ENCODE measurements at regions not wholly inside any gene's neighbourhood (a gene's known extent, or its start where the extent isn't known, plus 50 kb on each side); places are given as distances from the start of the nearest gene placed in this dataset.

DNA sequence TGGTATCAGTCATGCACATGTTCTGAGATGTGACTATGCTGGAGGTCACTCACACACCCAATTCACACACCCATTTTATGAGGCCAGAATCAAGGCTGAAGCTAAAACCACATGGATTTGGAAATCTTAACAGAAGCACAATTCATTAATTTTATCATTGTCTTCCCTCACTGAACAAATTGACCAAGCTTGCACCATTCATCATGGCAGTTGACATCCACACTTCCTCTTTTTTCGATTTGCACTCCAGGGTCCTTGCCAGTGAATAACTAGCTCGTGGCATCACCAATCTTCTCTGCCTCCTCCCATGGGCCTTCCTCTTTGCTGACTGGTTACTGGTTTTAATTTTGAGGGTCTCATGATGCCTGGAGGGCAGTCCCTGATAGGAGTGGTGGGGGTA is 123.0 kb upstream of the ASIC2 start:
- DNase-seq, result no peak

DNA sequence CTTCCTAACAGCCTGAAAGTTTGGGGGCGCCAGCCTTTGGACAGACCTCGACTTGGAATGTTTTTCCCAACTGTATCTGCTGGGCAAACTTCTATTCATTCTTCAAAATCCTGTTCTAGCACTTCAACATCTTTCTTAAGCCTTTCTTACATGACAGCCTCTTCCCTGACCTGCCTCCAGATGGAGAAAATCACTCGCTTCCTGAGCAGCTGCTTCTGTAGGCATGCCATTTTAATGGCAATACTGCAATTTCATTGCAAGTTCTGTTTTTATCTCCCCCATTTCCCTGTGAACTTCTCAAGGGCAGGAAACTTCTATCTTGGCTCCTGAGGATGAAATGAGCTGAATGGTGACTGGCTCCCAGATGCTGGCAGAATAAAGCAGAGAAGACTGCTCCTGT is 128.8 kb upstream of the ASIC2 start:
- DNase-seq, result no peak

DNA sequence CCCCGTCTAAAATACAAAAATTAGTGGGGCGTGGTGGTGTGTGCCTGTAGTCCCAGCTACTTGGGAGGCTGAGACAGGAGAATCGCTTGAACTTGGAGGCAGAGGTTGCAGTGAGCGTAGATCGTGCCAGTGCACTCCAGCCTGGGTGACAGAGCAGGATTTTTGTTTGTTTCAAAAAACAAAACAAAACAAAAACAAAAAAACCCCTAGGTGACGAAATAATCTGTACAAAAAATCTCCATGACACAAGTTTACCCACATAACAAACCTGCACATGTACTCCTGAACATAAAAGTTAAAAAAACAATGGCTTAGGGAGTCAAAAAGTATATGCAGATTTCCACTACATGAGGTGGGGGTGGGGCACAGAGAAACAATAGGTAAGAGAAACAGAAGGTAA is 140.5 kb upstream of the ASIC2 start:
- DNase-seq, result no peak

DNA sequence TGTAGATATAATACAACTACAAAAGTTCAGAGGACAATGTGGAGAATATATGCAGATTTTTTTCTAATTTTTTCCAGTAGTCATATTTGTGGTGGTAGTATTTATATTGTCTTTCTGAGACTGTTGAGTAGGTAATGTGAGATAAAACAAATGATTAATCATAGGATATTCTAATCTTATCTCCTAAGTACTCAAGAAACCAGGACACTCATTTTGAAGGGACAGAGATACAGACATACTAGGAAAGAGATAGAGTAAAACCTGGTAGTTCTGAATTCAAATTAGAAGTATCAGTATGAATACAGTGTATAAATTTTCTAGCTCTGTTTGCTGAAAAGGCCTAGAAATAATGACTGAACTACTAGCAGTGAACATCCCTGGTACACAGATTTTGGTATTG is 141.7 kb upstream of the ASIC2 start:
- no peak for DNase-seq

DNA sequence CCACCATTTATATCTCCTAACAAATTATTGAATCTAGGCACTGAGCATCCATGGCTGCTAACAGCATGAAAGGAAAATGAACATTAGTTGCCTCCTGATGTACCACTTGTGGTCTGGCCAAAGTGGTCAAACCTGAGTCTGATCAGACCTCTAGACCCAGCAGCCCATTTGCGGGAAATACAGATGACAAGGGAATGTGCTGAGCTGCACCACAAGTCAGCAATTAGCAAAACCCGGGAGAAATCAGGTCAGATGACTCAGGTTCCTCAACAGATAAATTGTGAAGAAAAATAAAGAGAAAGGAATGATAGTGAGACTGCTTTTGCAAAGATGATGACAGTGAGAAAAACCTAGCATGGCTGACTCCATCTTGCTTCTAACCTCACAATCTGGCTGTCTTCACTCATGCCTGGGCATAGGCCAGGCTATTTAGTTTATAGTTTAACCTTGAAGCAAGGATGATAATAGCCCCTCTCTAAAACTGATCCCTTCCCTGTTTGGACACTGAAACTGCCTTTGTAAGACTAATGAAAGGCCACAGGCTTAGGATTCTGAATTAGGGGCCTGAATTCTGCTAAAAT is 142.7 kb upstream of the ASIC2 start:
- no peak for DNase-seq

DNA sequence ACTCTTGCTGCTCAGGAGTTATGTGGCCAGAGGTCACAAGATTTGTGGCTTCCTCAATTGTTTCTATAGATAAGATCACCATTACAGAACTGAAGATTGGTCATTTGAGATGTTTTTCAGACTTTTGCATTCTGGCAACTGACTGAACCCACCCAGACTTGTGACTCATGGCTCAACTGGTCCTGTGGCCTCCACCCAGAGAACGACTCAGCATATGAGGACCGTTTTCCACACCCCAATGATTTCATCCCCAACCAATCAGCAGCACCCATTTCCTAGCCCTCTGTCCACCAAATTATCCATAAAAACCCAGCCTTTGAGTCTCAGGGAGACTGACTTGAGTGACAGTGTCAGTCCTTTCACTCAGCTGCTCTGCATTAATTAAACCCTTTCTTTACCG is 143.2 kb upstream of the ASIC2 start:
- DNase-seq, result no peak

DNA sequence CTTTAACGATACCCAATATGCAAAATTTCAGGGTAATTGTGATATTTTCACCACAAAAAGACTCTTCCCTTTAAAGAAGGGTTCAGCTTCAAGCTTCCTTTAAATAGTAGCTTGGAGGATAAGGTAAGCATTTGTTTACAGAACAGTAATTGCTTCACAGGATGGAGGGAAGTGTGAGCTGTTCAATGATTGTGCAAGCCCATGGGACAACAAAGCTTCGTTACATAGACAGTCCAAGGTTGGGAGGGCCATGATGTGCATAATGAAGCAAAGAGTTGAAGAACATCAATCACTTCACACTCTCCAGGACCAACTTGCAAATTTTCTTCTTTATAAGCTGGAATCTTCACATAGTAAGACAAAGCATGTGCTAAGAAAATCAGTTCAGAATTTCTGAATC is 145.0 kb upstream of the ASIC2 start:
- DNase-seq, result no peak

DNA sequence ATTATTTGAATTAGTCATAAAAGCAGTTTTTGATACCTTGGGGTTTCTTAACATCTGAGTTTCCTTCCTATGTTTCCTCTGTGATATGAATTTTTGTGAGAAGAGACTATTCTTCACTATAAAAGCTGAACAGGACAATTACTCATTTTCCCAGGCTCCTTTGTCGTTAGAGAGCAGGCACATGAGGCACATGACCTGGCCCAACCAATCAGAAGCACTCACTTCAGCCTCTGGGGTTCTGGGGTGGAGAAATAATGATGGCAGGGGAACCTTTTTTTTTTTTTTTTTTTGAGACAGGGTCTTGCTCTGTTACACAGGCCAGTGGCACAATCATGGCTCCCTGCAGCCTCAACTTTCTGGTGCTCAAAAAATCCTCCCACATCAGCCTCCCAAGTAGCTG is 145.5 kb upstream of the ASIC2 start:
- no peak for DNase-seq

DNA sequence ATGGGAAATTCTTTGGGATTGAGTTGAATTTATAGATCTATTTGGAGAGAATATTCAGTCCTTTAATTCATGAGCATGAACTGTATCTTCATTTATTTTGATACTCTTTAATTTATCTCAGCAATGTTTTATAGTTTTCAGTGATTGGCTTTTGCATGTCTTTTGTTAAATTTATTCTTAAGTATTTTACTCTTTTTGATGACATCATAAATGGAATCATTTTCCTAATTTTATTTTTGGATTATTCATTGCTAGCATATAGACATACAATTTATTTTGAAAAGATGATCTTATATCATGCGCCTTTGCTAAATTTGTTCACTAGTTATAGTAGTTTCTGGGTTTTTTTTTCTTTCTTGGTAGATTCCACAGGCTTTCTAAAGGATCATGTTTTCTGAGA is 149.2 kb upstream of the ASIC2 start:
- DNase-seq, result no peak

DNA sequence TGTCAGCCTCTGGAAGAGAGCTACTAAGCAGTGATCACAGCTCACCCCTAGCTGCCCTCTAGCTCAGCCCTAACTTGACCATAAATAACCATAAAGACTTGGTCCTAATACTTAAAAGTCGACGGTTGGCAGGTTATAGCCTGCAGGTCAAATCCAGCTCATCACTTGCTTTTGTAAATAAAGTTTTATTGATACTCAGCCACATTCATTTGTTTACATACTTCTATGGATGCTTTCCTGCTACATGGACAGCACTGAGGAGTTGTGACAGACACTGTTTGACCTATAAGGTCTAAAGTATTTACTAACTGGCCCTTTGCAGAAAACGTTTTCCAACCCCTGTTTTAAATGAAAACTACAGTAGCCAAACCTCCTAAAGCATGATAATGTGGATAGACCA is 151.6 kb upstream of the ASIC2 start:
- no peak for DNase-seq

DNA sequence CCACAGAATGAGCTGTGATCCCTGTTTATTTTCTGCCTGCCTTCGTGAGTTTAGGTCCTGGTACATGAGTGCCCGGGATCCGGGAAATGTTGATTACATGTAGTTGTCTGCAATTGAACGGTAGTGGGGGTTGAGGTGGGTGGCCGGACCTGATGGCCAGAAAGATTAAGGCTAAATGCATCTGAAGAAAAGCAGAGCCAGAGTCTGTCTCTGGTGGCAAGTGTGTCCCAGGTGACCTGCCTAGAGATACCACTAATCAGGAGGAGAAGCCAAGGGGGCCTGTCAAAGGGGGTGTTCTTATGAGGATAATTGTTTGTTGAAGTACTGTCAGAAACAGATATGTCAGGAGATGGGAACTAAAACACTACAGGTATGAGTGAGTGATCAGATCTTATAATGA is 154.0 kb upstream of the ASIC2 start:
- DNase-seq, result no peak

DNA sequence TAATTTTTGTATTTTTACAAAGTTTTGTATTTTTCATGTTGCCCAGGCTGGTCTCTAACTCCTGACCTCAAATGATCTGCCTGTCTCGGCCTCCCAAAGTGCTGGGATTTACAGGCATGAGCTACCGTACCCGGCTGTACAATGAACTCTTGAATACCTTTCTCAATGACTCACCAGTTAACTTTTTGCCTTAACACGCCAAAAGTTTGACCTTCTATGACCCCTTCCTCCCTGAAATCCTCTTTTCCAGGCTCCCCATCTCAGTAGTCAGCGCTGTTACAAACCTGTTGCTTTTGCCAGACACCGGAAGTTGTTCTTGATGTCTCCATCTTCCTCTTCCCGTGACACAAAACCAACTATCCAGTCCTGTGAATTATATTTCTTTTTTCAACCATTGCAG is 158.1 kb upstream of the ASIC2 start:
- no peak for DNase-seq

DNA sequence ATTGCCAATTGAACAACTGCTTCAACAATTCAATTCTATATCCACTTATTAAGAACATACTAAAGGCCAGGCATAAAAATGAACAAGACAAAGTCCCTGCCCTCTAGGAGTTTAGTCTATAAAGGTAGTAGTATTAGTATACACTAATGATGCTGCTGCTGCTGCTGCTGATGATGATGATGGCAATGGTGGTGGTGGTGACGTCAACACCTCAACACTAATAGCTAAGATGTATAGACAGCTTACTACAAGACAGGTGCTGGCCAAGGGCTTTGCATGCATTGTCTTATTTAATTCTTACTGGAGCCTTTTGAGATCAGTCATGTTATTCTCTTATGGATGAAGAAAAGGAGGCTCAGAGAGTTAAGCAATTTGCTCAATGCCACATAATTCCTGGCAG is 164.4 kb upstream of the ASIC2 start:
- DNase-seq, result no peak

DNA sequence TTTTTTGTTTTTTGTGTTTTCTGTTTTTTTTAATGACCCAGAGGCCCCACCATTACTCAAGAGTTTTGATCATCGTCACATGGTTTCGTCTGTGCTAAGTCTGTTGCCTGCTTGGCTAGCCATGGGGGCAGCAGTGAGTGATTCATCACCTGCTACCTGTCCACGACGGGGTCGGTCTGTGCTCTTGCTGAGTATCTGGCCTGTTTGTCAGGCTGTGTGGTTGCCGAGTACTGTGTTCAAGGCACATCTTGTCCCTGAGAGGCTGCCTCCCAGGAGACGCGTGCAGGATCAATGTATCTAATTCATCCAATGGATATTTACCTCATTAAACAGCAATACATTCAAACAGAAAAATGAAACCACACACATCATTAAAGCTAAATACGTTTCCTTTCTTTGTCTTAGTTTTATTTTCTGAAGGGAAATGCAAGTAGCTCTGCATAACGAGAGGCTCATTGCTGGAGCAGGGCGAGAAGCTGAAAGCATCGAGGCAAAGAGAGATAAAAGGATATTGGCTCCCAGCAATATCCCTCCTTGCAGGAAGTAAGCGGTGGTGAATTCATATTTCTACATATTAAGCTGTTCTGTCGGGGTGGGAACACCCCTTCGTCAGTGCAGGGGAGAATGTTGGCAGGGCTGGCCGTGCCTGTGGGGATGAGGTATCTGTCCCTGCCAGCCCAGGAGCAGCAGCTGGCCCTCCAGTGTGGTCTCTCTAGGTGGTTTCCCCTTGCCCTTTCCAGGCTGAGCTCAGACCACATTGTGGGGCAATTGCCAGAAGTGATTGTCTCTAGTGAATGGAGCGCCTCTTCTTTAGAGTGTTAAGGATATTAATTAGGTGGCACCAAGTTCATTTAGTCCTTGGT is 166.2 kb upstream of the ASIC2 start:
- no peak for DNase-seq

DNA sequence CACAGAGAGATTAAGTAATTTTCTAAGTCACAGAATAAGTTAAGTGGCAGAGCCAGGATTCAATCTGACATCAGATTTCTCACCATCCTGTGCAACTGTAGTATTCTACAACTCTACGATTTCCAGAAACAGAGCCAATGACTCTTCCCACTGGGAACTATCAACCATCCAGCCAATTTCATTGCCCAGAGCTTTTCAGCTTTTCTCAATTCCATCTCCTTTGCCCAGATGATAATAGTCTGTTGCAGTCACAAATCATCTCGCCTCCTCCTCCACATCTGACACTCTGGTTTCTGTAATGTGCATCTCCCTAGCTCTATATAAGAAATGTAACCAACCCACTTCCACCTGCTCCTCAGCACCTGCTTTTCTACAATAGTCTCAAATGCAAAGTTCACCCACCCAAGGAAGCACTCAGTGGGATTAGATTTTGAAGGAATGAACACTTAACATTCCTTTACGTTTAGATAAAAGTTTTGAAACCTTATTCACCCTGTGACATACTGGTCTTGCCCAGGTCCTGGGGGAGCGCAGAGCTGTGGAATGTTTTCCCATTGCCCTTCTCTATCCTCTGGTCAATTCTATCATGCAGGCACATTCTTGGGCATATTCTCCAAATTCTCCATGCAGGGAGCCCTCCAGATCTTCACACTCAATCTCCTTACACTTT is 167.8 kb upstream of the ASIC2 start:
- no peak for DNase-seq

DNA sequence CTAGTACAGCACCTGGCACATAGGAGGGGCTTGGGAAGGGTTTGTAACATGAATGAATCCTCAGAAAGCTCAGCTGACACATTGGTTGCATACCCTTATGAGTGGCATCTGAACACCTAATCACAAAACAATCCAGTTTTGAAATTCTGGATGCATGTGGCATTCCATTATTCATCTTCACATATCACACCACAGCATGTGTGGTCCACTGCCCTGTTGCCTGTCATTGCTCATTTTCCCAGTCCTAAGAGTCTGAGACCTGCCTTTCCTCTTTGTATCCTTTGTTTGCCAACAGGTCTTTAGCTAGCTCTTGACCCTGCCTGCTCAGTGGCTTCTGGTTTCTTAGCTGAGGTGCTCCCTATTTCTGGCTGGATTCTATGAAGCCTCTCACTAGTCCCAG is 170.8 kb upstream of the ASIC2 start:
- no peak for DNase-seq

DNA sequence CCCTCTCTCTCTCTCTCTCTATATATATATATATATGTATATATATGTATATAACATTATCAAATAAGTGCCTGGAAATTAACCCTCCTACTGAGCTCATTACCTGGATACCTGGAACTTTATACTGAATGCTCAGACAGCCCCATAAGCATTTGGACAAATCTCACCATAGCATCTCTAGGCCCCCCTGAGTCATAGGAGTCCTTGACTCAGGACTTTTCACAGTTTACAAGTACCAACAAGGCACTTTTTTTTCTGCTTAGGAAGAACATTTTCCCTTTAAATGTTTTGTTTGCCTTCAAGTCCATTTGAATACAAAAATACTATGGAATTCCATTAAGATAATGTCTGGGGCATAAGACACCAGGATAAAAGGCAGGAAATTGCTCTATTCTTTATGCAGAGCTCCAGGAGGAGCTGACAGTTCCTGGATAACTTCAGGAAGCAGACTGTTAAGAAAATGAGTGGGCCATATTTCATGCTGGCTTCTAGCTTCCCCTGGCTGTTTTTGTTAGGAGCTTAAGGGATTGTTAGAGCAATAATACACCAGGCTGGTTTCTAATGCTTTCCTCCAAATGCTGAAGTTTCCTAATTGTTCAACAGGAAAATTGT is 171.7 kb upstream of the ASIC2 start:
- no peak for DNase-seq

DNA sequence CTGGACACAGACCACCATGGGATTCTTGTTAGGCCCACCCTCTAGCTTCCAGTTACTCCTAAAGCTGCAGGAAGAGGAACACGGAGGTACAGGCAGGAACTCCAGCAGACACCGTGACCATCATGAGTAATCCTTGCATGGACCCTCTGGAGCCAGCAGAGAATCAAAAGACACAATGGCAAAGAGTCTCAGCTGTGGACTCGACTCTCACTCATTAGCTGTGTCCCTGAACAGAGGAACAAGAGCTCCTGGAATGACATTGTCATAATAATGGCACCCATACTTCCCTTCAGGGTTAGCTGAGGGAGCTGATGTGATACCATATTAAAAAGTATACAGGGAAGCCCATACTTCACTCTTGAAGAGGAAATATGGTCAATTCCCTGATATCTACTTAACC is 176.3 kb upstream of the ASIC2 start:
- no peak for DNase-seq

DNA sequence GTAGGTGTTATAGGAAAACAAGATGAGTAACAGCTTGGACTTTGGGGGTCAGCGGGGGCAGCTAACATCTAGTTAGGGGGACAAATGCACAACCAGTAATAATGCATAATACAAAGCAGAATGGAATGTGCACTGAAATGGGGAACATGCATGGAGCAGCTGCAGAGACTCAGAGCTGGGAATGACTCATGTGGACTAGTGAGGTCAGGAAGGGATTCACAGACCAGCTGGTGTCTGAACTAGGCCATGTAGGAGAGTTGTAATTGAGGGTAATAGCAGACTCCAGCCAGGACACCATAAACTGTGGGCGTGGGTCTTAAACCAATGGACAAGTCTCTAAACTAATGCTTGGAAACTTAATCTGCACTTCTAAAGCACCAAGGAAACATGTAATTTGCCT is 176.8 kb upstream of the ASIC2 start:
- DNase-seq, result no peak

DNA sequence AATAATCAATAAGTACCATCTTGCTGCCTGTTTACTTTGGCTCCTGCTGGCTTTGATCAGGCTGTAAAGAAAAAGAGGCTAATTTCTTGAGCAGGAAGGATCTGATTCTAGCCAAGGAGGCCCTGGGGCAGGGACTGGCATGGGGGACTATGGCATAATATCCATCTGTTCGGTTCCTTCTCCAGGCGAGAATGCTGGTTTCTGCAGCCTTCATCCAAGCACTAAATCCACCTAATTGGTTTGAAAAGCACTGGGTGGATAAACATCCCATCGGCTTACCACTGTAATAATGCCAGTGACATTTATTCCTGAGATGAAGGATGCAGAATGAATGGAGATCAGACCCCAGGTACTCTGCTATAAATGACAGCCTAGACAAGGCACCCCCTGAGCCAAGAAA is 180.0 kb upstream of the ASIC2 start:
- DNase-seq, result no peak

DNA sequence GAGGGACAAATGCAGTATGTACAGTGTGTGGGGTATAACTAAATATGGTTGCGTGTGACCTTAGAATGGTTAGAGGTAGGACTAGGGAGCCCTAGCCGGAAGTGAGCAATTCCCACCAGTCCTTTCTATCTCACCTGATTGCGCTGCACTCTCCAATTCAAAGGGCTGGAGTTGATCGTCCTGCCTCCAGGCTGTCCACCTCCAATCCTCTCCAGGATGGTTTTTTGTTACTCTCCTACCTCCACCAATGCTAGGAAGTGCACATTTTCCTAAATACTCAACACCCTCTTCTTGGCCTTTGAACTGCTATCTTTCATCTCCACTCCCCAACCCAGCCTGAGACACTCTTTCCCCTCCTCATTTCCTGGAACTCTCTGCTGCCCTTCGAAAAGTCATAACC is 181.7 kb upstream of the ASIC2 start:
- no peak for DNase-seq

DNA sequence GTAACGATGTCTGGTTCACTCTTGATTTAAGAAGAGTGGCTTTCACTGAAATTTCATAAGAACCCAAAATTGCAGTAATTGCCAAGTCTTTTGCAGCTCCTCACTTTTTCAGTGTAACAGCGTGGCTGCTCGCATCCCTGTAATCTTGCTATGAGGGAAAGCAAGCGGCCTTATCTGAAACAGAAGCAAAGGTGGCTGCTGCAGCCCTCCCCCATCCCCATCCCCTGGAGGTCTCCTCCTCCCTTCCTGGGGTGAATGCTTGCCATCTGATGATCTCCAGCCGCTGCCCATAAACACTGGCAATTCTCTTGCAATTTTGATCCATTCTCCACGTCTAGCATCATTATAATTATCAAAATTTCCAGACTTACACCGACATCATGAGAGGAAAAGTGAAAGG is 182.5 kb upstream of the ASIC2 start:
- DNase-seq, result no peak

DNA sequence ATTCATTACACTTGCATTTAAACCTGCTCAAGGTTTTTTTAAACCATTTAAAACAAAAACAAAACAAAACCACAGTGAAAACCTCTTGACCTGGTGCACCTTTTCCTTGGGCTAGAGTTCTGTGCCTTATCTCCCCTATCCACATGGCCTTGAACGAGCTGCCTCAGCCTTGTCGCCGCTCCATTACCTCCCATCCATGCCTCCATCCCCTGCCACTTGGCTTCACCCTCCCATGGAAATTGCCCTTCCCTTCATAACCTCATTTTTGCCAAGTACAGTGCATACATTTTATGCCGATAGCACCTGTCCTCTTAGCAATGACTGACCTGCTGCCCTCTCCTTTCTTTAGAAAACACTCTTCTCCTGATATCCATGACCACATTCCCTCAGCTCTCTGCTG is 188.6 kb upstream of the ASIC2 start:
- DNase-seq, result no peak

DNA sequence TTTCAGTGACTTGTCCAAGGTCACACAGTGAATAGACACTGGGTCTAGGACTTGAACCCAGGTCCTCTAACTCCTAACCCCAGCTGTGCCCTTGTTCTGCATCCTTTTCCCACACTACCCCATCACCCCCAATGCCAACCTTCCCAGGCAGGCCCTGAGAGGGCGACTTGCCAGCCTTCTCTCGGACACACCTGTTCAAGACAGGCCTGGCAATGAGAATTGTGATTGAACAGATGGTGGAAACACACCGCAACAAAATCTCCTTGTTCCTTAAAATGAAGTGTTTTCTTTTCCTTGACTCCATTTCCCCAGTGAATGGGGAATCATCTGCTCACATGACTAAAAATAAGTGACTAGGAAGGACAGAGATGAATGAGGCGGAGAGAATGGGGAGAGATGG is 189.5 kb upstream of the ASIC2 start:
- DNase-seq, result no peak

Measured in activated gamma-delta T cell treated with Interleukin-2 at 50 U/mL for 16 hours (primary cell).